ENCODE measurements at regions not wholly inside any gene's neighbourhood (a gene's known extent, or its start where the extent isn't known, plus 50 kb on each side); places are given as distances from the start of the nearest gene placed in this dataset.
"Not testable (repeated sequence)": the region's sequence is repeated elsewhere in the genome, so short reads cannot be mapped to it uniquely, and the experiment has no call there.

- Histone ChIP-seq H3K27ac (ENCODE audit: low read depth, low read length) (peak overlapping the region; percentile 69), H3K36me3 (ENCODE audit: control insufficient read depth in 3 of 3, insufficient read depth in 3 of 3, low read length in 3 of 3) (no peaks in the 10 kb centered on the region), H3K4me1 (ENCODE audit: control insufficient read depth in 3 of 3, insufficient read depth in 3 of 3, low read length in 3 of 3) (peaks cover 5 to 13% (median 9%) of the 10 kb centered on the region in 3 donors), H3K27me3 (ENCODE audit: control insufficient read depth in 3 of 3, insufficient read depth in 3 of 3, low read length in 3 of 3) (no peaks in the 10 kb centered on the region), H3K9ac (ENCODE audit: low read depth in 1 of 3, low read length in 3 of 3) (peak overlapping the region in 2 of 3 donors; percentile 16 to 48), H3K4me3 (ENCODE audit: low read length in 3 of 3) (no peak overlapping the region), H3K9me3 (ENCODE audit: control insufficient read depth in 3 of 3, low read length in 3 of 3) (no peaks in the 10 kb centered on the region)
Measured at GRCh38 chr10:124197371-124198124, 104.2 kb upstream of the CHST15 start.

DNA sequence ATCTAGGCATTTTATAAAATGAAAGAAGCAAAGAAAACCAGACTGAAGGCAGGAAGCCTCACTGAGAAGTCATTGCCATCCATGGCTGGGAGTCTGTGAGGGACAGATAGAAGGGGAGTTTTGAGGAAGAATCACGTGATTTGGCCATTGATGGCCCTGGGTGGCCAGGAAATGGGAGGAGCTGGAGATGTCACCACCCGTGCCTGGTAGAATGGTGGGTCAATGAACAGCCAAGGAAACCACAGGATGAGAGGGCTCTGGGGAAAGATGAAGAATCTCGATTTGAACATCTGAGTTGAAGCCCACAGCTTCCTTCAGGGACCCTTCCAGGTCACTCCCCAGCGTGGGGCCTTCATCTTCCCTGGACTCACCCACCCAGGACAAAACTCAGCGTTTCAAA is 103.3 kb upstream of the CHST15 start:
- H3K27me3 ChIP-seq (ENCODE audit: control insufficient read depth in 3 of 3, insufficient read depth in 3 of 3, low read length in 3 of 3) = no peaks in the 10 kb centered on the region
- H3K4me3 ChIP-seq (ENCODE audit: low read length in 3 of 3) = no peak overlapping the region
- no peak overlapping the region for H3K9ac ChIP-seq (ENCODE audit: low read depth in 1 of 3, low read length in 3 of 3)
- H3K27ac ChIP-seq (ENCODE audit: low read depth, low read length) = peak overlapping the region; percentile 69
- no peaks in the 10 kb centered on the region for H3K9me3 ChIP-seq (ENCODE audit: control insufficient read depth in 3 of 3, low read length in 3 of 3)
- no peaks in the 10 kb centered on the region for H3K36me3 ChIP-seq (ENCODE audit: control insufficient read depth in 3 of 3, insufficient read depth in 3 of 3, low read length in 3 of 3)
- H3K4me1 ChIP-seq (ENCODE audit: control insufficient read depth in 3 of 3, insufficient read depth in 3 of 3, low read length in 3 of 3) = peaks cover 5 to 13% (median 9%) of the 10 kb centered on the region in 3 donors

DNA sequence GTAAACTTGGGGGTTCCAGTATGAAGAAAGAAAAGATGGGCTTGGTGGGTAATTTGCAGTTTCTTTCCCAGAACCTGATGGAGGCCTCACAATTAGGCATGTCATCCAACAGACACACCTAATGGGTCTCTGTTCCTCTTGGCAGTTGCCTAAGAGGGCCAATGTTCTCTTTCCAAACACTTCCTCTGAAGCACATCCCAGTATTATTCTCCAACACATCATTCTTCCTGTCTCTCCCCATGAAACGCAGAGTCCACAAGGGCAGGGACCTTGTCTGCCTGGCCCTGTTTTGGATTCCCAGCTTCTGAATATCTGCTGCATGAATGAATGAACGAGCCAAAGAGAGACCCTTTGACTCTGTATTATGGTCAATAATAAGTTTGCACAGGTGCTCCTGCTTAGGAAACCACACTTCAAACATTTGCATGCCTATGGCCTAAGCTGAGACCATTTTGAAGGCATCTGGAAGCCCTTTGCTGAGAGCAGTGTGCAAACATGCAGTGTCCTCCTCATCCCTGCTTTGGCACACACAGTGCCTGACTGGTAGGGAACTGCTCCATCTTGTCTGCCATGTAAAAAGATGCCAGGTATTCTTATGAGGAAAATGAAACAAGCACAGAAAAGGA is 100.9 kb upstream of the CHST15 start:
- Histone ChIP-seq H3K36me3 (ENCODE audit: control insufficient read depth in 3 of 3, insufficient read depth in 3 of 3, low read length in 3 of 3) (no peaks in the 10 kb centered on the region), H3K9me3 (ENCODE audit: control insufficient read depth in 3 of 3, low read length in 3 of 3) (no peaks in the 10 kb centered on the region), H3K27ac (ENCODE audit: low read depth, low read length) (no peak overlapping the region), H3K4me1 (ENCODE audit: control insufficient read depth in 3 of 3, insufficient read depth in 3 of 3, low read length in 3 of 3) (peaks cover 5 to 10% (median 9%) of the 10 kb centered on the region in 3 donors), H3K9ac (ENCODE audit: low read depth in 1 of 3, low read length in 3 of 3) (no peak overlapping the region), H3K27me3 (ENCODE audit: control insufficient read depth in 3 of 3, insufficient read depth in 3 of 3, low read length in 3 of 3) (no peaks in the 10 kb centered on the region), H3K4me3 (ENCODE audit: low read length in 3 of 3) (no peak overlapping the region)

DNA sequence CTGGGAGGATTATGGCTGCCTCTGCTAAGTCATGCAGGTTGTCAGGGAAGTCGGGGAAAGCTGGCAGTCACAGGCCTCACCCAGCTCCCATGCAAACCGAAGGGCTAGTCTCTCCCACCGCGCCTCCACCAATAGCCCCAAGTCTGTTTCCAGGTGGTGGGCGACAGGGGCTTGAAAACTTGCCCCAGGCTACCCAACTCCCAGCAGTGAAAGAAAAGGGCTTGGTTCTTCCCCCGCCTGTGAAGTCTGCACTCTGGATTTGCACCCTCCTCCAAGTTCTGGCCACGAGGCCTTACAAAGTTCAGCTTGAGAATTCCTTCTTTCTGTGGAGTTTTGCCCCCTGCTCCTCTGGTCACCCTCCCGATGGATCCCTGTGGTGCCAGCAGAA is 99.9 kb upstream of the CHST15 start:
- Histone ChIP-seq H3K9ac (ENCODE audit: low read depth in 1 of 3, low read length in 3 of 3) (no peak overlapping the region), H3K36me3 (ENCODE audit: control insufficient read depth in 3 of 3, insufficient read depth in 3 of 3, low read length in 3 of 3) (no peaks in the 10 kb centered on the region), H3K4me1 (ENCODE audit: control insufficient read depth in 3 of 3, insufficient read depth in 3 of 3, low read length in 3 of 3) (peaks cover 5 to 9% (median 9%) of the 10 kb centered on the region in 3 donors), H3K9me3 (ENCODE audit: control insufficient read depth in 3 of 3, low read length in 3 of 3) (no peaks in the 10 kb centered on the region), H3K27me3 (ENCODE audit: control insufficient read depth in 3 of 3, insufficient read depth in 3 of 3, low read length in 3 of 3) (no peaks in the 10 kb centered on the region), H3K27ac (ENCODE audit: low read depth, low read length) (no peak overlapping the region), H3K4me3 (ENCODE audit: low read length in 3 of 3) (no peak overlapping the region)

DNA sequence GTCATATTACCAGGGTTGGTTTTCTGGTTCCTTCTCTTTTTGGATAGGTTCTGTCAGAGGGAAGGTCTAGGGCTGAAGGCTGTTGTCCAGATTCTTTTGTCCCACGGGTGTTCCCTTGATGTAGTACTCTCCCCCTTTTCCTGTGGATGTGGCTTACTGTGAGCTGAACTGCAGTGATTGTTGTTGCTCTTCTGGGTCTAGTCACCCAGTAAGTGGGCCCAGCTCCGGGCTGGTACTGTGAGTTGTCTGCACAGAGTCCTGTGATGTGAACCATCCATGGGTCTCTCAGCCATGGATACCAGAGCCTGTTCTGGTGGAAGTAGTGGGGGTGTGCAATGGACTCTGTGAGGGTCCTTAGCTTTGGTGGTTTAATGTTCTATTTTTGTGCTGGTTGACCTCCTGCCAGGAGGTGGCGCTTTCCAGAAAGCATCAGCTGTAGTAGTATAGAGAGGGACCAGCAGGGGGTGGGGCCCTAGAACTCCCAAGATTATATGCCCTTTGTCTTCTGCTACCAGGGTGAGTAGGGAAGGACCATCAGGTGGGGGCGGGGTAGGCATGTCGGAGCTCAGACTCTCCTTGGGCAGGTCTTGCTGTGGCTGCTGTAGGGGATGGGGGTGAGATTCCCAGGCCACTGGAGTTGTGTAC is 99.4 kb upstream of the CHST15 start:
- H3K27ac ChIP-seq (ENCODE audit: low read depth, low read length); H3K36me3 ChIP-seq (ENCODE audit: control insufficient read depth in 3 of 3, insufficient read depth in 3 of 3, low read length in 3 of 3); H3K4me1 ChIP-seq (ENCODE audit: control insufficient read depth in 3 of 3, insufficient read depth in 3 of 3, low read length in 3 of 3); H3K4me3 ChIP-seq (ENCODE audit: low read length in 3 of 3); H3K9ac ChIP-seq (ENCODE audit: low read depth in 1 of 3, low read length in 3 of 3); H3K27me3 ChIP-seq (ENCODE audit: control insufficient read depth in 3 of 3, insufficient read depth in 3 of 3, low read length in 3 of 3); H3K9me3 ChIP-seq (ENCODE audit: control insufficient read depth in 3 of 3, low read length in 3 of 3): not testable (repeated sequence)

DNA sequence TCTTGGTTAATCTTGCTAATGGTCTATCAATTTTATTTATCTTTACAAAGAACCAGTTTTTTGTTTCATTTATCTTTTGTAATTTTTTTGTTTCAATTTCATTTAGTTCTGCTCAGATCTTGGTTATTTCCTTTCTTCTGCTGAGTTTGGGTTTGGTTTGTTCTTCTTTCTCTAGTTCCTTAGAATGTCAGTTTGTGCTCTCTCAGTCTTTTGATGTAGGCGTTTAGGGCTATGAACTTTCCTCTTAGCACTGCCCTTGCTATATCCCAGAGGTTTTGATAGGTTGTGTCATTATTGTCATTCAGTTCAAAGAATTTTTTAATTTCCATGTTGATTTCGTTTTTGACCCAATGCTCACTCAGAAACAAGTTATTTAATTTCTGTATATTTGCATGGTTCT is 97.1 kb upstream of the CHST15 start:
- H3K36me3 ChIP-seq (ENCODE audit: control insufficient read depth in 3 of 3, insufficient read depth in 3 of 3, low read length in 3 of 3); H3K9me3 ChIP-seq (ENCODE audit: control insufficient read depth in 3 of 3, low read length in 3 of 3); H3K27me3 ChIP-seq (ENCODE audit: control insufficient read depth in 3 of 3, insufficient read depth in 3 of 3, low read length in 3 of 3); H3K4me3 ChIP-seq (ENCODE audit: low read length in 3 of 3); H3K27ac ChIP-seq (ENCODE audit: low read depth, low read length); H3K9ac ChIP-seq (ENCODE audit: low read depth in 1 of 3, low read length in 3 of 3); H3K4me1 ChIP-seq (ENCODE audit: control insufficient read depth in 3 of 3, insufficient read depth in 3 of 3, low read length in 3 of 3): not testable (repeated sequence)

DNA sequence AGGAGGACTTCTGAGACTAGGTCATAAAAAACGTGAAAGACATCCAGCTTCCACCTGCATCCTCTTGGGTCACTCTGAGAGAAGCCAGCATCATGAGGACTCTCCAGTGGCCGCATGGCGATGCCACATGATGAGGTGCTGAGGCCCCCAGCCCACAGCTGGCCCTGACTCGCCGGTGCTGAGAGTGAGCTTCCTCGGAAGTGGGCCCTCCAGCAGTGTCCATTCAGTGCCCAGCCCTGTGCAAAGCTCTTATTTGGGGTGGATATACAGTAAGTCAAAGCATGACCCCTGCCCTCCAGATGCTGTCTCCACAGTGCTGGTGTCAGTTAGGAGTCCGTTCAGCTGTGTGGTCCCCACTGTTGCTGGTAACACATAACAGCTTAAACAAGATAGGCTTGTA is 93.6 kb upstream of the CHST15 start:
- Histone ChIP-seq H3K9ac (ENCODE audit: low read depth in 1 of 3, low read length in 3 of 3) (no peak overlapping the region), H3K27ac (ENCODE audit: low read depth, low read length) (no peak overlapping the region), H3K9me3 (ENCODE audit: control insufficient read depth in 3 of 3, low read length in 3 of 3) (no peaks in the 10 kb centered on the region), H3K36me3 (ENCODE audit: control insufficient read depth in 3 of 3, insufficient read depth in 3 of 3, low read length in 3 of 3) (no peaks in the 10 kb centered on the region), H3K27me3 (ENCODE audit: control insufficient read depth in 3 of 3, insufficient read depth in 3 of 3, low read length in 3 of 3) (no peaks in the 10 kb centered on the region), H3K4me3 (ENCODE audit: low read length in 3 of 3) (no peak overlapping the region), H3K4me1 (ENCODE audit: control insufficient read depth in 3 of 3, insufficient read depth in 3 of 3, low read length in 3 of 3) (peaks cover 5 to 18% (median 10%) of the 10 kb centered on the region in 3 donors)

GRCh38 chr10:124185084-124185483 is 91.7 kb upstream of the CHST15 start:
- Histone ChIP-seq H3K4me1 (ENCODE audit: control insufficient read depth in 3 of 3, insufficient read depth in 3 of 3, low read length in 3 of 3) (peaks cover 8 to 27% (median 23%) of the 10 kb centered on the region in 3 donors), H3K27ac (ENCODE audit: low read depth, low read length) (no peak overlapping the region), H3K27me3 (ENCODE audit: control insufficient read depth in 3 of 3, insufficient read depth in 3 of 3, low read length in 3 of 3) (no peaks in the 10 kb centered on the region), H3K36me3 (ENCODE audit: control insufficient read depth in 3 of 3, insufficient read depth in 3 of 3, low read length in 3 of 3) (no peaks in the 10 kb centered on the region), H3K9ac (ENCODE audit: low read depth in 1 of 3, low read length in 3 of 3) (no peak overlapping the region), H3K9me3 (ENCODE audit: control insufficient read depth in 3 of 3, low read length in 3 of 3) (no peaks in the 10 kb centered on the region), H3K4me3 (ENCODE audit: low read length in 3 of 3) (no peak overlapping the region)

- H3K27ac ChIP-seq (ENCODE audit: low read depth, low read length) = no peak overlapping the region
- no peaks in the 10 kb centered on the region for H3K27me3 ChIP-seq (ENCODE audit: control insufficient read depth in 3 of 3, insufficient read depth in 3 of 3, low read length in 3 of 3)
- no peaks in the 10 kb centered on the region for H3K9me3 ChIP-seq (ENCODE audit: control insufficient read depth in 3 of 3, low read length in 3 of 3)
- peak overlapping the region in 1 of 3 donors; percentile 12 for H3K9ac ChIP-seq (ENCODE audit: low read depth in 1 of 3, low read length in 3 of 3)
- H3K4me3 ChIP-seq (ENCODE audit: low read length in 3 of 3) = no peak overlapping the region
- H3K4me1 ChIP-seq (ENCODE audit: control insufficient read depth in 3 of 3, insufficient read depth in 3 of 3, low read length in 3 of 3) = peaks cover 8 to 27% (median 23%) of the 10 kb centered on the region in 3 donors
- no peaks in the 10 kb centered on the region for H3K36me3 ChIP-seq (ENCODE audit: control insufficient read depth in 3 of 3, insufficient read depth in 3 of 3, low read length in 3 of 3)
Measured at GRCh38 chr10:124184208-124184830, 90.9 kb upstream of the CHST15 start.

DNA sequence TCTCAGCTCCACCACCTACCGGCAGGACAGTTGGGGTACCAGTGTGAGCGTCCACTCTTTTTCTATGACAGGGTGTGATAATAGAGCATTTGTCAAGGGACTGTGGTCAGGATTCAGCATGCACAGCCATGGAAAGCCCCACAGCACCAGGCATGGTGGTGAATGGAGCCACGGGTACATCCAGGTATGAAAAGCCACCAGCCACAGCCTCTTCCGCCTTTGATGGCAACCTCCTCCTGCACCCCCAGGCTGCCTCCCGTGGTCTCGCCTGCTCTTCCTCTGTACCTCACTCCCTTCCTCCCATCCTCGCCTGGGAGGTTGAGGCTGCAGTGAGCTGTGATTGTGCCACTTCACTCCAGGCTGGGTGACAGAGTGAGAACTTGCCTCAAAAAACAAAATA is 90.2 kb upstream of the CHST15 start:
- no peaks in the 10 kb centered on the region for H3K27me3 ChIP-seq (ENCODE audit: control insufficient read depth in 3 of 3, insufficient read depth in 3 of 3, low read length in 3 of 3)
- no peaks in the 10 kb centered on the region for H3K9me3 ChIP-seq (ENCODE audit: control insufficient read depth in 3 of 3, low read length in 3 of 3)
- H3K4me3 ChIP-seq (ENCODE audit: low read length in 3 of 3) = no peak overlapping the region
- H3K9ac ChIP-seq (ENCODE audit: low read depth in 1 of 3, low read length in 3 of 3) = no peak overlapping the region
- no peaks in the 10 kb centered on the region for H3K36me3 ChIP-seq (ENCODE audit: control insufficient read depth in 3 of 3, insufficient read depth in 3 of 3, low read length in 3 of 3)
- no peak overlapping the region for H3K27ac ChIP-seq (ENCODE audit: low read depth, low read length)
- H3K4me1 ChIP-seq (ENCODE audit: control insufficient read depth in 3 of 3, insufficient read depth in 3 of 3, low read length in 3 of 3) = peaks cover 8 to 27% (median 23%) of the 10 kb centered on the region in 3 donors
